HEK293T (cell line): ENCODE measurements at regions not wholly inside any gene's neighbourhood (a gene's known extent, or its start where the extent isn't known, plus 50 kb on each side); places are given as distances from the start of the nearest gene placed in this dataset.

ENCODE experiments used
- ARNT ChIP-seq: fragments of 450-650 bp; IDR thresholded peaks from 2 replicates; pipeline ENCODE4 v1.6.1; 2017; ENCODE audit warnings: mild to moderate bottlenecking
- BHLHE40 ChIP-seq: fragments of 450-650 bp; IDR thresholded peaks from 2 replicates; pipeline ENCODE4 v1.6.1; 2016; ENCODE audit warnings: mild to moderate bottlenecking, moderate library complexity, borderline replicate concordance
- ELF4 ChIP-seq: fragments of 450-650 bp; IDR thresholded peaks from 2 replicates; pipeline ENCODE4 v1.6.1; 2017; ENCODE audit warnings: antibody characterized with exemption
- FOXA1 ChIP-seq: fragments of 450-650 bp; IDR thresholded peaks from 2 replicates; pipeline ENCODE4 v1.6.1; 2016; ENCODE audit warnings: mild to moderate bottlenecking
- FOXM1 ChIP-seq: fragments of 450-650 bp; IDR thresholded peaks from 2 replicates; pipeline ENCODE4 v1.6.1; 2017; ENCODE audit warnings: mild to moderate bottlenecking, borderline replicate concordance
- HDGF ChIP-seq: fragments of 450-650 bp; IDR thresholded peaks from 2 replicates; pipeline ENCODE4 v1.6.1; 2017; ENCODE audit warnings: antibody characterized with exemption, borderline replicate concordance
- LEF1 ChIP-seq: fragments of 450-650 bp; IDR thresholded peaks from 2 replicates; pipeline ENCODE4 v1.6.1; 2017; ENCODE audit warnings: mild to moderate bottlenecking, borderline replicate concordance
- NFRKB ChIP-seq: fragments of 450-650 bp; IDR thresholded peaks from 2 replicates; pipeline ENCODE4 v1.6.1; 2016; ENCODE audit warnings: mild to moderate bottlenecking, moderate library complexity
- SP1 ChIP-seq: fragments of 450-650 bp; IDR thresholded peaks from 2 replicates; pipeline ENCODE4 v1.6.1; 2017
- SUZ12 ChIP-seq: fragments of 450-650 bp; IDR thresholded peaks from 2 replicates; pipeline ENCODE4 v1.6.1; 2016; ENCODE audit warnings: mild to moderate bottlenecking
- TARDBP ChIP-seq: fragments of 450-650 bp; IDR thresholded peaks from 2 replicates; pipeline ENCODE4 v1.6.1; 2016
- ZNF384 ChIP-seq: fragments of 450-650 bp; IDR thresholded peaks from 2 replicates; pipeline ENCODE4 v1.6.1; 2016
- TF ChIP-seq, protein P1 (sequence below): fragments of 450-650 bp; IDR thresholded peaks from 2 replicates; pipeline ENCODE4 v1.6.1; 2016

DNA sequence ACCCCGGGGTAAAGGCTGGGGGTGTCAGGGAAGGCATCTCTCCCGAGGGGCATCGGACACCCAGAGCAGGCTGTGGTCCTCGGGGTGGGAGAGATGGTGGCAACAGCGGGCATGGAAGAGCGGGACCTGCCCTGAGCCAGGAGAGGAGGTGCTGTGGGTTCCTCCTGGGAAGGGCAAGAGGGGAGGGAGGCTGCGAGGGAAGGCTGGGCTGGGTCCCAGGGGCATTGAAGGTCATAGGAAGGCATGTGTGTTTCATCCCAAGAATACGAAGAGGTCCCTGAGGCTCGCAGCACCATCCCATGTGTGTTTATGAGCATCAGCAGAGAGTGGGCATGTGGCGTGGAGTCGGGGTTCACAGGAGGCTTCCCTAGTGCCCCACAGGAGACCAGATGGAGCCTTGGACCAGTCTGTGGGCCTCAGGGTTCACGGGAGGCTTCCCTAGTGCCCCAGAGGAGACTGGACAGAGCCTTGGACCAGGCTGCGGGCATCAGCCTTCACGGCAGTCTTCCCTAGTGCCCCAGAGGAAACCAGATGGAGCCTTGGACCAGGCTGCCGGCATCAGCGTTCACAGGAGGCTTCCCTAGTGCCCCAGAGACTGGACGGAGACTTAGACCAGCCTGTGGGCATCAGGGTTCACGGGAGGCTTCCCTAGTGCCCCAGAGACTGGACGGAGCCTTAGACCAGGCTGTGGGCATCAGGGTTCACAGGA, 420.6 kb downstream of the BRD1 start:
- TF ChIP-seq ELF4 = no peak
- TF ChIP-seq SUZ12 = no peak
- no peak for TF ChIP-seq BHLHE40
- TF ChIP-seq LEF1 = no peak
- no peak for TF ChIP-seq TARDBP
- TF ChIP-seq, protein P1, sequence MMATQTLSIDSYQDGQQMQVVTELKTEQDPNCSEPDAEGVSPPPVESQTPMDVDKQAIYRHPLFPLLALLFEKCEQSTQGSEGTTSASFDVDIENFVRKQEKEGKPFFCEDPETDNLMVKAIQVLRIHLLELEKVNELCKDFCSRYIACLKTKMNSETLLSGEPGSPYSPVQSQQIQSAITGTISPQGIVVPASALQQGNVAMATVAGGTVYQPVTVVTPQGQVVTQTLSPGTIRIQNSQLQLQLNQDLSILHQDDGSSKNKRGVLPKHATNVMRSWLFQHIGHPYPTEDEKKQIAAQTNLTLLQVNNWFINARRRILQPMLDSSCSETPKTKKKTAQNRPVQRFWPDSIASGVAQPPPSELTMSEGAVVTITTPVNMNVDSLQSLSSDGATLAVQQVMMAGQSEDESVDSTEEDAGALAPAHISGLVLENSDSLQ = no peak
- no peak for TF ChIP-seq HDGF
- TF ChIP-seq ZNF384 = no peak
- no peak for TF ChIP-seq SP1
- no peak for TF ChIP-seq ARNT
- TF ChIP-seq FOXA1 = no peak
- no peak for TF ChIP-seq NFRKB
- TF ChIP-seq FOXM1 = no peak
